IMR-90 (cell line): ENCODE measurements at regions not wholly inside any gene's neighbourhood (a gene's known extent, or its start where the extent isn't known, plus 50 kb on each side); places are given as distances from the start of the nearest gene placed in this dataset.

Experiments
- ATAC-seq: fragments of 200-7000 bp; cut with Tn5 transposase; 2 replicates; pipeline ENCODE4 v1.9.1; 2020; ENCODE audit warnings: low read depth, mild to moderate bottlenecking, moderate library complexity
- BruUV-seq: library from RNA; stranded (reverse); fragments of 400-500 nt; replicated peaks from 2 replicates; lab custom pipeline; 2021; lab: Mats Ljungman, UMichigan
- CTCF ChIA-PET: fragments of 300-600 bp; formaldehyde crosslinking; extraction: SDS; loops from one replicate; lab custom pipeline; 2021; ENCODE audit warnings: antibody characterized with exemption; lab: Yijun Ruan, JAX
- POLR2A ChIA-PET: fragments of 300-600 bp; sonication (Branson Sonifier 250); formaldehyde crosslinking; loops from one replicate; lab custom pipeline; 2022; ENCODE audit warnings: antibody characterized with exemption; ENCODE audit not compliant: unreplicated experiment; lab: Charles Lee
- DNase-seq: peaks from one replicate; pipeline ENCODE4 v3.0.0; 2013
- H2AFZ ChIP-seq: replicated peaks from 2 replicates; pipeline ENCODE3; 2013; ENCODE audit warnings: low read length, mild to moderate bottlenecking; ENCODE audit not compliant: poor library complexity
- H2AK5ac ChIP-seq: 2 replicates; pipeline ENCODE4 v1.6.1; 2013; ENCODE audit warnings: low read depth, low read length, inconsistent platforms
- H2AK9ac ChIP-seq: replicated peaks from 2 replicates; pipeline ENCODE3; 2013; ENCODE audit warnings: mild to moderate bottlenecking, low read depth, low read length, moderate library complexity; ENCODE audit not compliant: poor library complexity
- H2BK120ac ChIP-seq: 2 replicates; pipeline ENCODE4 v1.6.1; 2013; ENCODE audit warnings: low read depth, low read length, inconsistent platforms
- H2BK15ac ChIP-seq: 3 replicates; pipeline ENCODE4 v1.6.1; 2013; ENCODE audit warnings: low read depth, low read length, inconsistent platforms
- H2BK20ac ChIP-seq: 2 replicates; pipeline ENCODE4 v1.6.1; 2013; ENCODE audit warnings: low read depth, mild to moderate bottlenecking, inconsistent platforms, low read length, moderate library complexity
- H2BK5ac ChIP-seq: 2 replicates; pipeline ENCODE4 v1.6.1; 2013; ENCODE audit warnings: mild to moderate bottlenecking, low read depth, low read length, inconsistent platforms; ENCODE audit not compliant: poor library complexity, severe bottlenecking
- H3K14ac ChIP-seq: replicated peaks from 2 replicates; pipeline ENCODE4 v1.6.1; 2013; ENCODE audit warnings: low read depth, low read length, inconsistent platforms
- H3K18ac ChIP-seq: 2 replicates; pipeline ENCODE4 v1.6.1; 2013; ENCODE audit warnings: low read depth, low read length, control low read depth
- H3K23ac ChIP-seq: 2 replicates; pipeline ENCODE4 v1.6.1; 2013; ENCODE audit warnings: low read depth, low read length, inconsistent platforms
- H3K27ac ChIP-seq: 2 replicates; pipeline ENCODE4 v1.5.1; 2013; ENCODE audit warnings: mild to moderate bottlenecking, control low read depth, low read length; ENCODE audit not compliant: insufficient read depth
- H3K27me3 ChIP-seq: 2 replicates; pipeline ENCODE4 v1.6.1; 2013; ENCODE audit warnings: low read length; ENCODE audit not compliant: control insufficient read depth, insufficient read depth
- H3K36me3 ChIP-seq: 2 replicates; pipeline ENCODE4 v1.6.1; 2013; ENCODE audit warnings: low read length, mixed read lengths; ENCODE audit not compliant: control insufficient read depth, insufficient read depth
- H3K4ac ChIP-seq: 2 replicates; pipeline ENCODE4 v1.6.1; 2013; ENCODE audit warnings: low read depth, low read length, inconsistent platforms
- H3K4me1 ChIP-seq: 2 replicates; pipeline ENCODE4 v1.6.1; 2013; ENCODE audit warnings: low read length, mixed read lengths; ENCODE audit not compliant: control insufficient read depth, insufficient read depth
- H3K4me2 ChIP-seq: 2 replicates; pipeline ENCODE4 v1.6.1; 2013; ENCODE audit warnings: low read depth, mild to moderate bottlenecking, control low read depth, low read length, moderate library complexity
- H3K4me3 ChIP-seq: 2 replicates; pipeline ENCODE4 v1.5.1; 2013; ENCODE audit warnings: low read depth, mild to moderate bottlenecking, control low read depth, low read length, moderate library complexity; ENCODE audit not compliant: insufficient read depth
- H3K56ac ChIP-seq: 2 replicates; pipeline ENCODE4 v1.6.1; 2013; ENCODE audit warnings: low read length, inconsistent platforms; ENCODE audit not compliant: insufficient read depth; ENCODE audit errors: extremely low read depth
- H3K79me1 ChIP-seq, 2 experiments: 2 replicates each; pipeline ENCODE4 v1.6.1; 2013; ENCODE audit warnings: low read length in 2 of 2, inconsistent platforms in 1 of 2, low read depth in 1 of 2
- H3K9ac ChIP-seq: 2 replicates; pipeline ENCODE4 v1.6.1; 2013; ENCODE audit warnings: low read depth, low read length, control low read depth
- H3K9me1 ChIP-seq: 2 replicates; pipeline ENCODE4 v1.6.1; 2013; ENCODE audit warnings: low read length, inconsistent platforms; ENCODE audit not compliant: insufficient read depth
- H3K9me3 ChIP-seq: 2 replicates; pipeline ENCODE4 v1.6.1; 2013; ENCODE audit warnings: low read length; ENCODE audit not compliant: control insufficient read depth, insufficient read depth
- H4K20me1 ChIP-seq: 2 replicates; pipeline ENCODE4 v1.6.1; 2013; ENCODE audit warnings: low read length, inconsistent platforms; ENCODE audit not compliant: insufficient read depth
- H4K5ac ChIP-seq: 2 replicates; pipeline ENCODE4 v1.6.1; 2013; ENCODE audit warnings: mild to moderate bottlenecking, low read depth, low read length, control low read depth
- H4K8ac ChIP-seq, 2 experiments: 2 replicates each; pipeline ENCODE4 v1.6.1; 2013; ENCODE audit warnings: low read depth in 2 of 2, low read length in 2 of 2, control low read depth in 1 of 2, inconsistent platforms in 1 of 2
- H4K91ac ChIP-seq: 2 replicates; pipeline ENCODE4 v1.6.1; 2013; ENCODE audit warnings: low read depth, low read length, inconsistent platforms; ENCODE audit not compliant: insufficient read depth
- BHLHE40 ChIP-seq: fragments of 150-350 bp; IDR thresholded peaks from 2 replicates; pipeline ENCODE4 v1.6.1; 2016; ENCODE audit warnings: mild to moderate bottlenecking, low read depth, low read length
- CHD1 ChIP-seq: IDR thresholded peaks from 2 replicates; pipeline ENCODE4 v1.6.1; 2012; ENCODE audit warnings: low read depth, low read length, improper control_type of control experiment
- CTCF ChIP-seq: conservative IDR thresholded peaks from 2 replicates; pipeline ENCODE4 v1.5.1; 2012; ENCODE audit warnings: mild to moderate bottlenecking, low read depth, low read length, improper control_type of control experiment
- RAD21 ChIP-seq: IDR thresholded peaks from 2 replicates; pipeline ENCODE4 v1.6.1; 2012; ENCODE audit warnings: low read length, improper control_type of control experiment
- WGBS, 2 experiments: methylation state at CpG; one replicate each; pipeline versions ENCODE4 v1.1.5 to v1.1.7; 2013; ENCODE audit warnings: missing lambda C conversion rate in 2 of 2; ENCODE audit not compliant: insufficient read length in 1 of 2; ENCODE audit errors: extremely low coverage in 2 of 2; 5-methylcytosine and 5-hydroxymethylcytosine counted together
- dilution Hi-C: fragments of 300-500 bp; cut with HindIII; formaldehyde crosslinking; loops from one replicate; pipeline ENCODE4 v1.14.3; 2018; ENCODE audit warnings: low sequenced_read_pairs; ENCODE audit not compliant: unreplicated experiment
- in situ Hi-C: fragments of 300-500 bp; cut with MboI; formaldehyde crosslinking; loops from 3 replicates; pipeline ENCODE4 v1.14.3; 2019; ENCODE audit warnings: low sequenced_read_pairs, inconsistent platforms, mixed read lengths
- intact Hi-C: fragments of 100-400 bp; cut with micrococcal nuclease; formaldehyde crosslinking; loops from 2 replicates; pipeline ENCODE4 v1.10.0; 2022

GRCh38 chr4:60020389-60020788 is 1179.7 kb upstream of the ADGRL3 start:
- no peak overlapping the region for H3K23ac ChIP-seq
- 0% methylated on average over 1 of the region's 4 CpGs; no CpG with 5 or more reads in 1 of the 2 experiments for WGBS, 2 experiments
- no peaks in the 10 kb centered on the region for H3K27me3 ChIP-seq
- H3K9me1 ChIP-seq: no peaks in the 10 kb centered on the region
- H3K4ac ChIP-seq: no peak overlapping the region
- no peak overlapping the region for H3K14ac ChIP-seq
- H4K5ac ChIP-seq: no peak overlapping the region
- dilution Hi-C loops: no loop called here
- H3K79me1 ChIP-seq: no peaks in the 10 kb centered on the region
- no peaks in the 10 kb centered on the region for H3K4me1 ChIP-seq
- H3K9me3 ChIP-seq: 0 out of 2 replicates have a peak, but pooled peaks cover 3% of the 10 kb centered on the region
- H3K56ac ChIP-seq: no peak overlapping the region
- no peak overlapping the region for H4K91ac ChIP-seq
- ChIA-PET POLR2A (no interaction called here), CTCF (no interaction called here)
- TF ChIP-seq RAD21 (no peak), CHD1 (no peak), BHLHE40 (no peak), CTCF (no peak)
- no peak overlapping the region for H2AK5ac ChIP-seq
- H2BK120ac ChIP-seq: no peak overlapping the region
- no peaks in the 10 kb centered on the region for H3K36me3 ChIP-seq
- no peak overlapping the region for H2BK20ac ChIP-seq
- no peak overlapping the region for H3K9ac ChIP-seq
- intact Hi-C loops: no loop called here
- in situ Hi-C loops: no loop called here
- no peak overlapping the region for H2BK15ac ChIP-seq
- no peak overlapping the region for H4K8ac ChIP-seq
- no peak overlapping the region for H2AK9ac ChIP-seq
- H4K20me1 ChIP-seq: no peaks in the 10 kb centered on the region
- no peak for ATAC-seq
- H2BK5ac ChIP-seq: no peak overlapping the region
- no peak overlapping the region for H3K27ac ChIP-seq
- no peak for DNase-seq
- no peak overlapping the region for H2AFZ ChIP-seq
- no peak overlapping the region for H3K4me3 ChIP-seq
- BruUV-seq: no TSS peak
- H3K4me2 ChIP-seq: no peak overlapping the region
- H3K18ac ChIP-seq: no peak overlapping the region
